ENCODE measurements at regions not wholly inside any gene's neighbourhood (a gene's known extent, or its start where the extent isn't known, plus 50 kb on each side); places are given as distances from the start of the nearest gene placed in this dataset.

DNA sequence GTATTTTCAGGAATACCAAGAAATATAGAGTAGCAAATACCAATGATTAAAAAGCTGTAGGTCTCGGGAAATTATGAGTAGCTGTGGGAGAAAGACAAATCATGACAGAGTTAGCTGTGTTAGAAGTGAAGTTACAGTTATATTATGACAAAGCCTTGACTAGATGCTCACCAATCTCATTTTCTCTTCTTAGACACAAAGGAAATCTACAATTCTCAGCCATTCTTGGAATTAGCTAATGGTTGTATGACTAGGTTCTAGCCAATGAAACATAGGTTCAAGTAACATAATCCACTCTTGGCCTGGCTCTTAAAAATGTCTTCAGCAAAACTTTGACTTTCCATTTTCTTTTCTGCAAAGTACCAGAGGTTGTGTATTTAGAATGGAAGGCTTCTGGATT lies 228.8 kb upstream of the MTPN start:
- peaks cover 18 to 25% (median 24%) of the 10 kb centered on the region in 3 donors for H3K36me3 Mint-ChIP-seq
- H3K4me3 Mint-ChIP-seq = no peak overlapping the region
- peaks cover 0 to 13% (median 0%) of the 10 kb centered on the region in 6 donors for H3K9me3 Mint-ChIP-seq
- DNase-seq = no peak
- H3K27ac Mint-ChIP-seq = no peak overlapping the region
- no peaks in the 10 kb centered on the region for H3K27me3 Mint-ChIP-seq (ENCODE audit: low read depth in 3 of 3)
- no peaks in the 10 kb centered on the region for H3K4me1 Mint-ChIP-seq

DNA sequence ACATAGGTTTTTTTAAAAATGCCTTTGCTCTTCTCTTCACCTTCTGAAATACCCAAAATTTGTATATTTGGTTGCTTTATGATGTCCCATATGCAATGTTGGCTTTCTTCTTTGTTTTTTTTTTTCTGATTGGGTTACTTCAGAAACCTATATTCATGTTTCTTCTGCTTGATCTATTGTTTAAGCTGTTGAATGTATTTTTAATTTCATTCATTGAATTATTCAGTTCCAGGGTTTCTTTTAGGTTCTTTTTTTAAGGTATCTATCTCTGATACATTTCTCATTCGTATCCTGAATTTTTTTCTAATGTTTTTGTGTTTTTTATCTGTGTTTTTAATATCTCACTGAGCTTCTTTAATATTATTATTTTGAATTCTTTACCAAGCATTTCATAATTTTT lies 221.0 kb upstream of the MTPN start:
- no peak for DNase-seq
- no peak overlapping the region for H3K27ac Mint-ChIP-seq
- no peaks in the 10 kb centered on the region for H3K27me3 Mint-ChIP-seq (ENCODE audit: low read depth in 3 of 3)
- peaks cover 10 to 47% (median 40%) of the 10 kb centered on the region in 3 donors for H3K36me3 Mint-ChIP-seq
- H3K4me3 Mint-ChIP-seq = no peak overlapping the region
- peaks cover 0 to 2% of the 10 kb centered on the region in 2 donors for H3K4me1 Mint-ChIP-seq
- peaks cover 15 to 59% (median 33%) of the 10 kb centered on the region in 6 donors for H3K9me3 Mint-ChIP-seq

DNA sequence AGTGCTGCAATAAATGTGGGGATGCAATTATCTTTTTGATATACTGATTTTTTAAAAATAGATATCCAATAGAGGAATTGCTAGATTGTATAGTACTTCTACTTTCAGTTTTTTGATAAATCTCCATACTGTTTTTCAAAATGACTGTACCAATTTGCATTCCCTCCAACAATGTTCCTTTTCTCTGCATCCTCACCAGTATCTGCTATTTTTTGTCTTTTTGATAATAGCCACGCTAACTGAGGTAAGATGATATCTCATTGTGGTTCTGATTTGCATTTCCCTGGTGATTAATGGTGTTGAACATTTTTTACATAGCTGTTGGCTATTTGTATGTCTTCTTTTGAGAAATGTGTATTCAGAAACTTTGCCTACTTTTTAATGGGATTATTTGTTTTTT lies 217.7 kb upstream of the MTPN start:
- Mint-ChIP-seq H3K27me3 (ENCODE audit: low read depth in 3 of 3) (no peaks in the 10 kb centered on the region), H3K36me3 (peaks cover 12 to 46% (median 38%) of the 10 kb centered on the region in 3 donors), H3K27ac (no peak overlapping the region), H3K4me3 (no peak overlapping the region), H3K4me1 (peaks cover 0 to 2% of the 10 kb centered on the region in 2 donors), H3K9me3 (peaks cover 17 to 54% (median 31%) of the 10 kb centered on the region in 6 donors)
- DNase-seq = no peak

DNA sequence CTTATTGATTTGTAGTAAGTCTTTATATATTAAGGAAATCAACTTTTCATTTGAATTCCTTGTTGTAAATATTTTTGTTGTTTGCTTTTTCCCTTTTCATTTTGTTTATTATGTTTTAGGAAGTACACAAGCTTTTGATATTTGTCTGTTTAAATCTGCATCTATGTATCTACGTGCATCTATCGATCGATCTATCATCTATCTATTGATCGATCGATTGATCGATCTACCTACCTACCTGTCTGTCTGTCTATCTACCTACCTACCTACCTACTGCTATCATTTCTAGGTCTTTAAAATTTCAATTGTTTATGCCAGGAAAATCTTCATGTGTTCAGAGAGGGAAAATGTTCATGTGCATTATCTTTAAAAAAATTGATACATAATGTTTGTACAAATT lies 216.8 kb upstream of the MTPN start:
- H3K4me3 Mint-ChIP-seq = no peak overlapping the region
- DNase-seq = no peak
- no peaks in the 10 kb centered on the region for H3K27me3 Mint-ChIP-seq (ENCODE audit: low read depth in 3 of 3)
- H3K4me1 Mint-ChIP-seq = peaks cover 0 to 2% of the 10 kb centered on the region in 2 donors
- H3K9me3 Mint-ChIP-seq = peaks cover 14 to 45% (median 27%) of the 10 kb centered on the region in 6 donors
- H3K27ac Mint-ChIP-seq = no peak overlapping the region
- H3K36me3 Mint-ChIP-seq = peaks cover 20 to 43% (median 36%) of the 10 kb centered on the region in 3 donors

DNA sequence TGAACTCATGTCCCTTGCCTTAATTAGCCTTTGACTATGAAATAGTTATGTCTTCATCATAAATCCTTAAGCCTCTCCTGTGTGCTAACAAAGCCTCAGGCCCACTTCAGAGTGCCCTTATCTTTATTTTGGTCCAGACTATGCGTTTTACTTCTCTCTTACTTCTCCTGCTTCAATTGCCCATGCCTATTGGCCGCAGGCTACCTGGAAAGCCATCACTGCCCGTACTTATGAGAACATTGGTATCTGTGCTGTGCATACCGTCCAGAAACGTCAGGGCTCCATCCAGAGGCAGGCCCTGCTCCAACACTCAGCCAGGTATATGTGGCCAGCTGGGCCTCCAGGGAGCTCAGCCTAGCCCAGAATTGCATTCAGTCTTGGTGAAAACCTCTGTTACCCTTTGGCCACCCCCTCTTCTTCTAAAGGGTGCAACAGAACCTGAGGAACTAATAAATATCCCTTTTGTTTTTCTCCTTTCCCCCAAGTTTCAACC lies 212.4 kb upstream of the MTPN start:
- H3K27me3 Mint-ChIP-seq (ENCODE audit: low read depth in 3 of 3) = no peaks in the 10 kb centered on the region
- no peak for DNase-seq
- H3K4me3 Mint-ChIP-seq = no peak overlapping the region
- no peaks in the 10 kb centered on the region for H3K4me1 Mint-ChIP-seq
- H3K36me3 Mint-ChIP-seq = peaks cover 12 to 20% (median 18%) of the 10 kb centered on the region in 3 donors
- H3K27ac Mint-ChIP-seq = no peak overlapping the region
- peaks cover 0 to 8% (median under 1%) of the 10 kb centered on the region in 6 donors for H3K9me3 Mint-ChIP-seq

DNA sequence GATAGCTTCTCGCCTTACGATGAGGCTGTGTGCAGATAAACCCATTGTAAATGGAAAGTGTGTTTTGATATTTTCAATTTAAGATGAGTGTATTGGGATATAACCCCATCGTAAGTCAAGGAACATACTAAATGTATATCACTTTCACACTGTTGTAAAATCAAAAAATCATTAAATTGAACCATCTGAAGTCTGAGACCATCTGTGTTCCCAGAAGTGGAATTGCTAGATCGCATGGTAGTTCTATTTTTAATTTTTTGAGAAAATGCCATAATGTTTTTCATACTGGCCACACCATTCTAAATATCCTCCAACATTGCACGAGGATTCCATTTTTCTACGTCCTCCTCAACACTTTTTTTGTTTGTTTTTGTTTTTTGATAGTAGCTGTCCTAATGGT lies 209.1 kb upstream of the MTPN start:
- Mint-ChIP-seq H3K4me3 (no peak overlapping the region), H3K36me3 (peaks cover 9 to 19% (median 12%) of the 10 kb centered on the region in 3 donors), H3K27me3 (ENCODE audit: low read depth in 3 of 3) (peaks cover 0 to 2% (median 1%) of the 10 kb centered on the region in 3 donors), H3K27ac (no peak overlapping the region), H3K4me1 (no peaks in the 10 kb centered on the region), H3K9me3 (peaks cover 0 to 2% (median 0%) of the 10 kb centered on the region in 6 donors)
- DNase-seq = no peak

DNA sequence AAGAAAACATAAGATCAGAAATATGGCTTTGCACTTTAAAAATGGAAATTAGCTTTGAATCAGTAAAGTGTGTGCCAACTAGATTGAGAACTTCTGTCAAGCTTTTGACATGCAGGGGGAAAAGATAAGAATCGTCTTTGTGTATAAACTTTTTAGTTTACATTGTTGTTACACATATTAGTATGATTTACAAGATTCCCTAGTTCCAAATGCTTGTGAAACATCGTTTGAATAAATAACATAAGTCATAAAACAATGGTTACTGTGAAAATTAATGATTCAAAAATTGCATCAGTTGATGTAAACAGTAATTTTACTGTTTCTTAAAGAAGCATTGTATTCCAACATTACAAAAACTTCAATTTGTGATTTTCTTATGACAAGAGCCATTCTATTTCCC lies 207.6 kb upstream of the MTPN start:
- H3K4me3 Mint-ChIP-seq = no peak overlapping the region
- peaks cover 0 to 6% (median 0%) of the 10 kb centered on the region in 6 donors for H3K9me3 Mint-ChIP-seq
- no peak overlapping the region for H3K27ac Mint-ChIP-seq
- peaks cover 0 to 2% (median 1%) of the 10 kb centered on the region in 3 donors for H3K27me3 Mint-ChIP-seq (ENCODE audit: low read depth in 3 of 3)
- H3K36me3 Mint-ChIP-seq = peaks cover 13 to 24% (median 21%) of the 10 kb centered on the region in 3 donors
- no peak for DNase-seq
- H3K4me1 Mint-ChIP-seq = no peaks in the 10 kb centered on the region

DNA sequence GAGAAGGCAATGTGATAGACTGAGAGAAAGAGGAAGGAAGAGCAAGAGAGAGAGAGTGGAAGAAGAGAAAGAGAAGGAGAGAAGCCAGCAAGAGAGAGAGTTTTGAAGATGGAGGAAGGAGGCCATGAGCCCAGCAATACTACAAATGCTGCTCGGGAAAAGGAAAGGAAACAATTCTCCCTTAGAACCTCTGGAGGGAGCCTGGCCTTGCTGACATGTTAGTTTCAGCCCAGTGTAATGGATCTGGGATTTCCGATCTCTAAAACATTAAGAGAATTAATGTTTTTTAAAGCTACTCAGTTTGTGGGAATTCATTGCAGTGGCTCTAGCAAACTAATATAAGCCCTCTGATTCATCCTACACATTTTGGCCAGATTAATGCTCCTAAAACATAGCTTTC lies 206.8 kb upstream of the MTPN start:
- Mint-ChIP-seq H3K4me1 (no peaks in the 10 kb centered on the region), H3K27ac (no peak overlapping the region), H3K27me3 (ENCODE audit: low read depth in 3 of 3) (peaks cover 0 to 2% (median 1%) of the 10 kb centered on the region in 3 donors), H3K9me3 (peaks cover 0 to 6% (median 0%) of the 10 kb centered on the region in 6 donors), H3K4me3 (no peak overlapping the region), H3K36me3 (peaks cover 13 to 21% (median 17%) of the 10 kb centered on the region in 3 donors)
- DNase-seq = no peak

DNA sequence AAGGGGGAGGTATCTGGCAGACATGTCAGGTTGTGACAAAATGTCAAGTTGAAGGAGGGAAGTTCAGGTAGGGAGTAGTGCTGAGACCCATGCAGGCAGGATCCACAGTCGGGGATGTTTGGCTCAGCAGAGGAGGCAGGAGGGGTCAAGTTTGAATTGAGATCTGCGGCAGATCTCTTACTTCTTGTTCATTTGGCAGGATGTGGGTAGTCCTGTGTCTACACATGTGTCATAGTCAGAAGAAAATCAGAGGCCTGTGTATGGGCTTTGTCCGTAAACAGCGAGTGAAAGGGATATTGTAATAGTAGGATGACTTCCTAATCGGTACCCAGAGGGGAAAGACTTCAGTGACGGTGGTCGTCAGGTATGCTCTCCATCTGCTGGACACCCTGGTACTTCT lies 203.8 kb upstream of the MTPN start:
- H3K36me3 Mint-ChIP-seq = peaks cover 13 to 19% (median 14%) of the 10 kb centered on the region in 3 donors
- peak overlapping the region in 1 of 6 donors; percentile 5 for H3K27ac Mint-ChIP-seq
- peaks cover 0 to 4% (median 1%) of the 10 kb centered on the region in 3 donors for H3K27me3 Mint-ChIP-seq (ENCODE audit: low read depth in 3 of 3)
- H3K9me3 Mint-ChIP-seq = peaks cover 0 to 4% (median 0%) of the 10 kb centered on the region in 6 donors
- DNase-seq = peak in 1 of 3 donors; percentile 10
- no peak overlapping the region for H3K4me3 Mint-ChIP-seq
- H3K4me1 Mint-ChIP-seq = no peaks in the 10 kb centered on the region

DNA sequence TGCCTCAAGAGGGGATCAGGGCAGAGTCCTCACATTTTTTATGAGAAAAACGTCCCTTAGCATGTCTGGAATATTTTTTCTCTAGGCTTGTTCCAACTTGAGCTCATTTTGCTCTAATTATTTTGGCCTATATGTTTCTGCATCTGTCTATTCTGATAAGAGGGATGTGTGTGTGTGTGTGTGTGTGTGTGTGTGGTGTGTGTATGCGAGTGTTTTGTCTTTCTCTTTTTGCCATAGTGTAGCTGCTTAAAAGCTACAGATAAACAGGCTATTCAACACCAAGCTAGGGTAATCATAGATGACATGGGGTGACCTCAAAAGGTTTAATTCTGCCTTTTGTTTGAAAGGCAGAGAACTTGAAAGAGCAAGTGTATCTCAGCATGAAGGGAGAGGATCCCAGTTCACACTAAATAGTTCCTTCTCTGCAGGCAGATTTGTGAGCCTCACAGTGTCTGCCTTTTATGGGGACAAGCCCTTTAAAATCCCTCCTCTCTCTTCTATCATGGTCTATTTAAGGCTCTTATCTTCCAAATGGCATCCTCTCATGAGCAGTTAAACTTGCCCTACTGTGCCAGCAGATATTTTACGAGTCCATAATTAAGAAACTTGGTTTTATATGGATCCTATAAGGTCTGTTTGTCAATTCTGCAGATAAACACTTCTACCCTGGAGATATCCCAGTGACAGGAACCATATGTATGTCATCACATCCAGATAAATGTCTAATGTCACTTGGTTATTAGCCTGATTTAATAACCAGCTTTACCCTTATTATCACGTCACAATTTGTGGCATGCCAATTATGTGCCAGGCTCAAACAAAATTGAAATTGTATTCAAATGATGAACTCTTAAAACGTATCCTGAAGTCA lies 202.9 kb upstream of the MTPN start:
- no peaks in the 10 kb centered on the region for H3K4me1 Mint-ChIP-seq
- peak overlapping the region in 1 of 6 donors; percentile 14 for H3K27ac Mint-ChIP-seq
- H3K27me3 Mint-ChIP-seq (ENCODE audit: low read depth in 3 of 3) = peaks cover 0 to 4% (median 1%) of the 10 kb centered on the region in 3 donors
- no peak for DNase-seq
- H3K4me3 Mint-ChIP-seq = no peak overlapping the region
- peaks cover 13 to 19% (median 14%) of the 10 kb centered on the region in 3 donors for H3K36me3 Mint-ChIP-seq
- peaks cover 0 to 4% (median 0%) of the 10 kb centered on the region in 6 donors for H3K9me3 Mint-ChIP-seq

DNA sequence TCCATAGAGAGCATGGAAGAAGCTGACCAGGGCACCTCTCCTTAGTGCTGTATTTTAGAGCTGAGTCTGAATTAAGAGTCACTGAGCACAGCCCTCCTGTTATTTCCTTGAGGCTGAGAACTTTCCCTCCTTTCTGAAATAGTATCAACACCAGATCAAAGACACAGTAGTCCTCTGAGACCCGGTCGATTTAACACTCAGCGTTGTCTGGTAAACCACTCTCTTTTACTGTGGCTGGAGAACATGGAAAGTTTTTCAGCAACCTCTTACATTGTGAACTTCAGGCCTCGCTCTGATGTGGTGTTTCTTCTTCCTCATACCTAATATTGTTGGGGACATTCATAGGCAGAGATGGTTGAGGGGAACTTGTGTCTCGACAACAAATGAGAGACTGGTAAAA lies 202.0 kb upstream of the MTPN start:
- H3K27ac Mint-ChIP-seq = peak overlapping the region in 2 of 6 donors; percentile 35 to 54
- H3K9me3 Mint-ChIP-seq = peaks cover 0 to 4% (median 0%) of the 10 kb centered on the region in 6 donors
- DNase-seq = peak in 1 of 3 donors; percentile 0
- H3K27me3 Mint-ChIP-seq (ENCODE audit: low read depth in 3 of 3) = peaks cover 0 to 4% (median 1%) of the 10 kb centered on the region in 3 donors
- no peak overlapping the region for H3K4me3 Mint-ChIP-seq
- H3K36me3 Mint-ChIP-seq = peaks cover 13 to 19% (median 14%) of the 10 kb centered on the region in 3 donors
- peaks cover 2 to 7% of the 10 kb centered on the region in 2 donors for H3K4me1 Mint-ChIP-seq

DNA sequence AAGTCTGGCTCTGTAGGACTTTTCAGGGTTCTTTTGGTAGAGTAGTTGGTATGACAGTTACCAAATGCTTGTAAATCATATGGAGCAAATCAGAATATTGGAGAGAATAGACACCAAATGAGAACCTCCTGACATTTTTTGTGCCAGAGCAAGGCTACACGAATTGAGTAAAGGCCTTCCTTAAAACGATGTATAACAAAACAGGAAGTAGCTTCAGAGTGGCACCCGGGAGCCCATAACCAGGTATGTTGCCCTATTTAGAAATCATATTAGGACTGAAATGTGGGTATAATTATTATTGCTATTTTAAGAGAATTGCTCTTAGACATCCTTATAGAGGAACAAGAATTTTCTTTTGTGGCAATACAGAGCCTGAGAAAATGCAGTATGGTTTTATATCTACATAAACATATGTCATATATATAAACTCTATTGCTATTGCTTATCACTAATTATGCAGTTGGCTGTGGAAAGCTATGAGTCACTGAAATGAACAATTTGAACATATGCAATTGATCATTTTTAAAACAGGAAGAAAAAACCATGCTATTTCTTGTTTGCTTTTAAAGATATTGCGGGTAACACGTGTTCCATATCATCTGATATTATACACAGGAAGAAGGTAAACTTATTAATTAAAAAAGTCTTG lies 197.4 kb upstream of the MTPN start:
- Mint-ChIP-seq H3K4me3 (no peak overlapping the region), H3K4me1 (peaks cover 6 to 13% of the 10 kb centered on the region in 2 donors), H3K36me3 (peaks cover 0 to 7% (median 0%) of the 10 kb centered on the region in 3 donors), H3K9me3 (peaks cover 0 to 2% (median 0%) of the 10 kb centered on the region in 6 donors), H3K27me3 (ENCODE audit: low read depth in 3 of 3) (peaks cover 0 to 2% (median 0%) of the 10 kb centered on the region in 3 donors), H3K27ac (no peak overlapping the region)
- DNase-seq = no peak

DNA sequence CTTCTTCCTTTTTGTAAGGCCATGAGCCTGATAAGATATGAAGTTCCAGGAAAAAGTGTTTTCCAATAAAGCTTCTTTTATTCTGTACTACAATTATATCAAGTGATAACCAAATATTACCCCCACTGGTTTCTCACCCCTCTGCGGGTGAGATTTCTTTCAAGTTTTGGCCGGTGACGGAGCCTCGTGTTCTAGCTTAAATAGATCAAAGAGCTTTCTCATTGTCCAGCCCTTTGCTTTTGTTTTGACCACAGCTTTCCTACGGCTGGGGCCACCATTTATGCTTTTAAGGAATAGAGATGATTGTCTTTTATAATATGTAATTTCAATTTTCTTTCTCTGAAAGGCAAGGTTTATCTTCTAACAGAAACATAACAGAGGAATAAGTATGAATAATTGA lies 196.7 kb upstream of the MTPN start:
- H3K27ac Mint-ChIP-seq = no peak overlapping the region
- H3K36me3 Mint-ChIP-seq = peaks cover 0 to 7% (median 0%) of the 10 kb centered on the region in 3 donors
- H3K4me1 Mint-ChIP-seq = peaks cover 6 to 13% of the 10 kb centered on the region in 2 donors
- H3K4me3 Mint-ChIP-seq = no peak overlapping the region
- H3K27me3 Mint-ChIP-seq (ENCODE audit: low read depth in 3 of 3) = peaks cover 0 to 2% (median 0%) of the 10 kb centered on the region in 3 donors
- DNase-seq = no peak
- peaks cover 0 to 2% (median 0%) of the 10 kb centered on the region in 6 donors for H3K9me3 Mint-ChIP-seq
